ENCODE measurements at regions not wholly inside any gene's neighbourhood (a gene's known extent, or its start where the extent isn't known, plus 50 kb on each side); places are given as distances from the start of the nearest gene placed in this dataset.

GRCh38 chr5:116858705-116859333 is 284.2 kb upstream of the SEMA6A start:
- no peak for TF ChIP-seq CTCF (IDR thresholded peaks at IDR 0.05)
- no peak for TF ChIP-seq POLR2A (IDR thresholded peaks at IDR 0.05)
